OCI-LY1 (cell line): ENCODE measurements at regions not wholly inside any gene's neighbourhood (a gene's known extent, or its start where the extent isn't known, plus 50 kb on each side); places are given as distances from the start of the nearest gene placed in this dataset.

ENCODE experiments used
- H2AFZ ChIP-seq: fragments of 200-600 bp; sonication (generic), shearing (Covaris generic); 2 replicates; pipeline ENCODE4 v1.6.0; 2014; ENCODE audit warnings: antibody characterized with exemption, mild to moderate bottlenecking, low read length
- H3F3A ChIP-seq: fragments of 200-600 bp; sonication (generic), shearing (Covaris generic); 2 replicates; pipeline ENCODE4 v1.6.0; 2014; ENCODE audit warnings: mild to moderate bottlenecking, antibody characterized with exemption, low read length, moderate library complexity; ENCODE audit not compliant: insufficient read depth
- H3K27ac ChIP-seq: fragments of 200-600 bp; sonication (generic); 2 replicates; pipeline ENCODE4 v1.5.1; 2014; ENCODE audit warnings: low read length, mixed run types, mild to moderate bottlenecking, low read depth; ENCODE audit not compliant: poor library complexity, severe bottlenecking
- H3K27me3 ChIP-seq: fragments of 200-600 bp; sonication (generic); 2 replicates; pipeline ENCODE4 v1.6.0; 2014; ENCODE audit warnings: antibody characterized with exemption, mild to moderate bottlenecking, low read length, moderate library complexity; ENCODE audit not compliant: insufficient read depth
- H3K36me3 ChIP-seq: fragments of 200-600 bp; sonication (generic); 2 replicates; pipeline ENCODE4 v1.6.1; 2014; ENCODE audit warnings: mild to moderate bottlenecking, antibody characterized with exemption, low read length, moderate library complexity, mixed read lengths; ENCODE audit not compliant: insufficient read depth
- H3K4me1 ChIP-seq: fragments of 200-600 bp; sonication (generic); 2 replicates; pipeline ENCODE4 v1.5.1; 2014; ENCODE audit warnings: mild to moderate bottlenecking, low read length, moderate library complexity; ENCODE audit not compliant: insufficient read depth, severe bottlenecking
- H3K4me2 ChIP-seq: fragments of 200-600 bp; sonication (generic), shearing (Covaris generic); 2 replicates; pipeline ENCODE4 v1.6.1; 2014; ENCODE audit warnings: low read length
- H3K4me3 ChIP-seq: fragments of 200-600 bp; sonication (generic); 2 replicates; pipeline ENCODE4 v1.5.1; 2014; ENCODE audit warnings: low read length, low read depth, mild to moderate bottlenecking, mixed read lengths; ENCODE audit not compliant: poor library complexity, severe bottlenecking
- H3K79me2 ChIP-seq: fragments of 200-600 bp; shearing (Covaris generic); 2 replicates; pipeline ENCODE4 v1.6.1; 2016; ENCODE audit warnings: mixed run types, low read length, mixed read lengths; ENCODE audit not compliant: insufficient read depth
- H3K9ac ChIP-seq: fragments of 200-600 bp; sonication (generic), shearing (Covaris generic); 2 replicates; pipeline ENCODE4 v1.6.1; 2014; ENCODE audit warnings: mild to moderate bottlenecking, low read length, mixed read lengths
- H3K9me2 ChIP-seq: fragments of 200-600 bp; sonication (generic), shearing (Covaris generic); 2 replicates; pipeline ENCODE4 v1.6.1; 2014; ENCODE audit warnings: low read depth, mild to moderate bottlenecking, low read length, mixed read lengths
- H3K9me3 ChIP-seq: fragments of 200-600 bp; shearing (Covaris generic); 2 replicates; pipeline ENCODE4 v1.6.1; 2014; ENCODE audit warnings: low read length, mixed read lengths
- H4K20me1 ChIP-seq: fragments of 200-600 bp; sonication (generic), shearing (Covaris generic); 2 replicates; pipeline ENCODE4 v1.6.0; 2016; ENCODE audit warnings: mild to moderate bottlenecking, low read length; ENCODE audit not compliant: insufficient read depth
- EZH2 ChIP-seq: fragments of 200-600 bp; sonication (generic), shearing (Covaris generic); IDR thresholded peaks from 2 replicates; pipeline ENCODE4 v1.8.0; 2017; ENCODE audit warnings: borderline replicate concordance, mixed run types, mild to moderate bottlenecking, antibody characterized with exemption, low read length, moderate library complexity, mixed read lengths
- TF ChIP-seq, protein P1 (sequence below): fragments of 200-600 bp; sonication (generic), shearing (Covaris generic); IDR thresholded peaks from 2 replicates; pipeline ENCODE4 v1.5.1; 2017; ENCODE audit warnings: mild to moderate bottlenecking, antibody characterized with exemption, low read length, moderate library complexity, mixed read lengths

DNA sequence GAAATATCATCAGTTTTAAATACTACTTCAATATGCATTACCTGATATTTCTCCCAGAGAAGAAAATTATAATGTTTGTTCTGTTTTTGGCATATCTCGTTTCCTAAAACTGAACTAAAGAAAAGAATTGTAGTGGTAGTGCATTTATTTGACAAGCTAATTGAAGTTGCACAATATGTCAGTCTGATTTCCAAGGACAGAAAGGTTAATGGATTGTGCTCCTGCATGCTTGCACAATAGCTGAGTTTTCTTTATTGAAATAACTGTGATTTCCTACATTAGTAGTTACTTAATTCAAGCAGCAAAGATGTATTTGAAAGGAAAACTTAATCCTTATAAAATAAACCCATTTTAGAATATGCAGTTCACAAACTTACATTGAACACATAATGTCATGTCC, 2047.7 kb downstream of the NCAM2 start:
- Histone ChIP-seq H4K20me1 (no peaks in the 10 kb centered on the region), H3K9me3 (no peaks in the 10 kb centered on the region), H3K9ac (no peak overlapping the region), H3K4me2 (no peak overlapping the region), H3K36me3 (no peaks in the 10 kb centered on the region), H3K4me3 (no peak overlapping the region), H3K79me2 (no peaks in the 10 kb centered on the region), H3K4me1 (no peaks in the 10 kb centered on the region), H3F3A (no peaks in the 10 kb centered on the region), H2AFZ (no peak overlapping the region), H3K27me3 (no peaks in the 10 kb centered on the region), H3K9me2 (no peaks in the 10 kb centered on the region), H3K27ac (no peak overlapping the region)
- TF ChIP-seq, protein P1, sequence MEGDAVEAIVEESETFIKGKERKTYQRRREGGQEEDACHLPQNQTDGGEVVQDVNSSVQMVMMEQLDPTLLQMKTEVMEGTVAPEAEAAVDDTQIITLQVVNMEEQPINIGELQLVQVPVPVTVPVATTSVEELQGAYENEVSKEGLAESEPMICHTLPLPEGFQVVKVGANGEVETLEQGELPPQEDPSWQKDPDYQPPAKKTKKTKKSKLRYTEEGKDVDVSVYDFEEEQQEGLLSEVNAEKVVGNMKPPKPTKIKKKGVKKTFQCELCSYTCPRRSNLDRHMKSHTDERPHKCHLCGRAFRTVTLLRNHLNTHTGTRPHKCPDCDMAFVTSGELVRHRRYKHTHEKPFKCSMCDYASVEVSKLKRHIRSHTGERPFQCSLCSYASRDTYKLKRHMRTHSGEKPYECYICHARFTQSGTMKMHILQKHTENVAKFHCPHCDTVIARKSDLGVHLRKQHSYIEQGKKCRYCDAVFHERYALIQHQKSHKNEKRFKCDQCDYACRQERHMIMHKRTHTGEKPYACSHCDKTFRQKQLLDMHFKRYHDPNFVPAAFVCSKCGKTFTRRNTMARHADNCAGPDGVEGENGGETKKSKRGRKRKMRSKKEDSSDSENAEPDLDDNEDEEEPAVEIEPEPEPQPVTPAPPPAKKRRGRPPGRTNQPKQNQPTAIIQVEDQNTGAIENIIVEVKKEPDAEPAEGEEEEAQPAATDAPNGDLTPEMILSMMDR, result no peak
- TF ChIP-seq EZH2, result no peak

DNA sequence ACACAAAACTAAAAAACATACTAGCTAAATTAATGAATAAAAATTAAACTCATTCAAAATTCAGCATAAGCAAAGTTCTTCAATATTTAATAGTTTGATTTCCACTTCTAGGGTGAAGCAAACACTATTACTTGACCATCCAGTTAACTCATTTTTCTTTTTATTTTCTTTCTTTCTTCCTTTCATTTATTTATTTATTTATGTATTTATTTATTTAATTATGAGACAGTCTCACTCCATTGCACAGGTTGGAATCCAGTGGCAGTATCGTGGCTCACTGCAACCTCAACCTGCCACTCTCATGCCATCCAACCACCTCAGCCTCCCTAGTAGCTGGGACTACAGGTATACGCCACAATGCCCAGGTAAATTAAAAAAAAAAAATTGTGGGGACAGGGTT, 2069.5 kb downstream of the NCAM2 start:
- no peaks in the 10 kb centered on the region for H3F3A ChIP-seq
- H3K9me3 ChIP-seq, result no peaks in the 10 kb centered on the region
- no peaks in the 10 kb centered on the region for H3K36me3 ChIP-seq
- H4K20me1 ChIP-seq, result no peaks in the 10 kb centered on the region
- H3K27me3 ChIP-seq, result no peaks in the 10 kb centered on the region
- H3K4me1 ChIP-seq, result no peaks in the 10 kb centered on the region
- H3K79me2 ChIP-seq, result no peaks in the 10 kb centered on the region
- H3K4me2 ChIP-seq, result no peak overlapping the region
- H2AFZ ChIP-seq, result no peak overlapping the region
- no peak overlapping the region for H3K27ac ChIP-seq
- no peak overlapping the region for H3K4me3 ChIP-seq
- no peaks in the 10 kb centered on the region for H3K9me2 ChIP-seq
- TF ChIP-seq, protein P1, result no peak
- no peak for TF ChIP-seq EZH2
- no peak overlapping the region for H3K9ac ChIP-seq

- H3K4me1 ChIP-seq, result no peaks in the 10 kb centered on the region
- no peaks in the 10 kb centered on the region for H3K9me2 ChIP-seq
- H4K20me1 ChIP-seq, result no peaks in the 10 kb centered on the region
- H3K79me2 ChIP-seq, result no peaks in the 10 kb centered on the region
- H3K4me3 ChIP-seq, result no peak overlapping the region
- H3K4me2 ChIP-seq, result no peak overlapping the region
- H3K36me3 ChIP-seq, result no peaks in the 10 kb centered on the region
- no peaks in the 10 kb centered on the region for H3K9me3 ChIP-seq
- H3F3A ChIP-seq, result no peaks in the 10 kb centered on the region
- H2AFZ ChIP-seq, result no peak overlapping the region
- TF ChIP-seq, protein P1, result no peak
- no peak for TF ChIP-seq EZH2
- no peak overlapping the region for H3K27ac ChIP-seq
- H3K9ac ChIP-seq, result no peak overlapping the region
- no peaks in the 10 kb centered on the region for H3K27me3 ChIP-seq
Observed at GRCh38 chr21:23083242-23083641, 2085.0 kb downstream of the NCAM2 start.
